Body of pancreas (tissue), 4 donors: ENCODE measurements at regions not wholly inside any gene's neighbourhood (a gene's known extent, or its start where the extent isn't known, plus 50 kb on each side); places are given as distances from the start of the nearest gene placed in this dataset.

Experiments used
- POLR2A ChIP-seq, 3 donors: fragments of 450-650 bp; IDR thresholded peaks; one replicate each; pipeline ENCODE4 v1.6.1; 2016; ENCODE audit warnings: antibody characterized with exemption in 3 of 3, mild to moderate bottlenecking in 2 of 3
- TF ChIP-seq, protein P1 (sequence below), 7 experiments: fragments of 450-650 bp in 4 of 7; fragments of 200-600 bp in 3 of 7; sonication (generic) in 3 of 7; IDR thresholded peaks; one replicate each; pipeline ENCODE4 v1.5.1; 2016 to 2019; ENCODE audit warnings: antibody characterized with exemption in 7 of 7

DNA sequence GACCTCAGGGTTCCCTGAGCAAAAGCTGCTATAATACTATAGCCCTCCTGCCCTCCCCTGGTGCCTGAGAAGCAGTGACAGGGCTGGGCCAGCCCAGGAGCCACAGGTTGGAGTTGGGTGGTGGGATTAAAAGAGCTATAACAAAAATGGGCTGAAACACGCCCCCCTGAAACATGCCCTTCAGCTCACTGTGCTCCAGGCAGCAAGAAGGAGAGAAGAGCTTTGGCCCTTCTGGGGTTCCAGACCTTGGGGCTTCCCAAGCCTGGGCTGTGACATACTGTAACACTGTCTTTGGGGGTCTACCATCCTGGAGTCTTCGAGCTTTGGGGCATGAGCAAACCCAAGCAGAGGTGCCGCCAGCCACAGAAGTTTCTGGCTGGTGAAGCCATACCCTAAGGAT is 129.2 kb downstream of the HTR1B start:
- TF ChIP-seq, protein P1, sequence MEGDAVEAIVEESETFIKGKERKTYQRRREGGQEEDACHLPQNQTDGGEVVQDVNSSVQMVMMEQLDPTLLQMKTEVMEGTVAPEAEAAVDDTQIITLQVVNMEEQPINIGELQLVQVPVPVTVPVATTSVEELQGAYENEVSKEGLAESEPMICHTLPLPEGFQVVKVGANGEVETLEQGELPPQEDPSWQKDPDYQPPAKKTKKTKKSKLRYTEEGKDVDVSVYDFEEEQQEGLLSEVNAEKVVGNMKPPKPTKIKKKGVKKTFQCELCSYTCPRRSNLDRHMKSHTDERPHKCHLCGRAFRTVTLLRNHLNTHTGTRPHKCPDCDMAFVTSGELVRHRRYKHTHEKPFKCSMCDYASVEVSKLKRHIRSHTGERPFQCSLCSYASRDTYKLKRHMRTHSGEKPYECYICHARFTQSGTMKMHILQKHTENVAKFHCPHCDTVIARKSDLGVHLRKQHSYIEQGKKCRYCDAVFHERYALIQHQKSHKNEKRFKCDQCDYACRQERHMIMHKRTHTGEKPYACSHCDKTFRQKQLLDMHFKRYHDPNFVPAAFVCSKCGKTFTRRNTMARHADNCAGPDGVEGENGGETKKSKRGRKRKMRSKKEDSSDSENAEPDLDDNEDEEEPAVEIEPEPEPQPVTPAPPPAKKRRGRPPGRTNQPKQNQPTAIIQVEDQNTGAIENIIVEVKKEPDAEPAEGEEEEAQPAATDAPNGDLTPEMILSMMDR (IDR thresholded peaks at IDR 0.05) = no peak
- no peak for TF ChIP-seq POLR2A (IDR thresholded peaks at IDR 0.05)
